ENCODE measurements at regions not wholly inside any gene's neighbourhood (a gene's known extent, or its start where the extent isn't known, plus 50 kb on each side); places are given as distances from the start of the nearest gene placed in this dataset.

DNA sequence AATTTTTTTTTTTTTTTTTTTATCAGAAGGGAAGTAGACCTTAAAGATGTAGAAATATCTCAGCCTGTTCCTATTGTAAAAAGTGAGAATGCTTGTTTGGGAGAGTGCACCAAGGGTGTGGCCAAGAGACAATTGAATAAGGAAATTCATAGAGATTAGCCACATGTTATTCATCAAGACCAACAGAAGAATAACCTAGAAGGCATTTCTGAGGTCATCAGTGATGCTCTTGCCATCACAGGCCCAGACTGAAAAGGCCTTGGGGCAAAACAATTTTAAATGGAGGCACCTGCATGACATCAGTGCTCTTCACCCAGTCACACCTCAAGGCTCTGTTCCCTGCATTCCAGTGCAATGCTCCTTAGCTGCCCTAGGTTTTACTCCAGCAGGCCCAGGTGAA is 2043.3 kb upstream of the PIK3C3 start:
- Histone ChIP-seq H3K9me3 (no peaks in the 10 kb centered on the region), H3K4me1 (no peaks in the 10 kb centered on the region), H3K27ac (no peak overlapping the region), H3K4me3 (no peak overlapping the region), H3K27me3 (no peaks in the 10 kb centered on the region), H3K36me3 (no peaks in the 10 kb centered on the region)
- DNase-seq (ENCODE audit: low spot score in 2 of 2): no peak
- intact Hi-C loops (cut with DNase I; ENCODE audit: low total_unique reads): no loop called here
- TF ChIP-seq POLR2AphosphoS5 (IDR thresholded peaks at IDR 0.05) (no peak), POLR2A (IDR thresholded peaks at IDR 0.05) (no peak), CTCF (IDR thresholded peaks at IDR 0.05) (no peak)

DNA sequence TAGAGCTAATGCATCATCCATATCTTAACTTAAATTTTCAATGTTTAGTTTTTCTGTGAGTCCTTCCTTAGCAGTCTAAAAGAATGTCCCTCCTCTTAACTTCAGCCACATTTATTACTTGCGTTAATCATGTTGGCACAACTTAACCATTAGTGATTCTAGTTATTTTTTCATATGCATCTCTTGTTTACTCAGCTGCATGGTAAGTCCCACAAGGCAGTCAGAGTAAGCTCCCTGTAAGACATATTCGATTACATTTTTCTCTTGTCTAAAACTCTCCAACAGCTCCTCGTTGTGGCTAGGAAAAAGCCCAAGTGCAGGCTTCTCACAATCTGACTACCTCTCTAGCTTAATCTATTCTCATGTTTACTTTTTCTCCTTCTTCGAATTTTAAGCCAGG is 2045.3 kb upstream of the PIK3C3 start:
- DNase-seq (ENCODE audit: low spot score in 2 of 2): no peak

GRCh38 chr18:39886136-39886535 is 2068.9 kb upstream of the PIK3C3 start:
- intact Hi-C loops (cut with DNase I; ENCODE audit: low total_unique reads): no loop called here
- no peaks in the 10 kb centered on the region for H3K36me3 ChIP-seq
- H3K27ac ChIP-seq: no peak overlapping the region
- no peak for TF ChIP-seq POLR2AphosphoS5 (IDR thresholded peaks at IDR 0.05)
- TF ChIP-seq POLR2A (IDR thresholded peaks at IDR 0.05): no peak
- TF ChIP-seq CTCF (IDR thresholded peaks at IDR 0.05): no peak
- no peaks in the 10 kb centered on the region for H3K27me3 ChIP-seq
- no peaks in the 10 kb centered on the region for H3K9me3 ChIP-seq
- no peaks in the 10 kb centered on the region for H3K4me1 ChIP-seq
- no peak overlapping the region for H3K4me3 ChIP-seq
- no peak for DNase-seq (ENCODE audit: low spot score in 2 of 2)

More for the DNA sequence above, 2045.3 kb upstream of the PIK3C3 start:
- Histone ChIP-seq H3K9me3 (no peaks in the 10 kb centered on the region), H3K4me3 (no peak overlapping the region), H3K36me3 (no peaks in the 10 kb centered on the region), H3K4me1 (no peaks in the 10 kb centered on the region), H3K27ac (no peak overlapping the region), H3K27me3 (no peaks in the 10 kb centered on the region)
- intact Hi-C loops (cut with DNase I; ENCODE audit: low total_unique reads): loop anchor here (10.0 kb wide), 1 partner anchor 75 kb away; no protein-coding TSS in a partner anchor
- TF ChIP-seq CTCF (IDR thresholded peaks at IDR 0.05): no peak
- no peak for TF ChIP-seq POLR2AphosphoS5 (IDR thresholded peaks at IDR 0.05)
- no peak for TF ChIP-seq POLR2A (IDR thresholded peaks at IDR 0.05)

DNA sequence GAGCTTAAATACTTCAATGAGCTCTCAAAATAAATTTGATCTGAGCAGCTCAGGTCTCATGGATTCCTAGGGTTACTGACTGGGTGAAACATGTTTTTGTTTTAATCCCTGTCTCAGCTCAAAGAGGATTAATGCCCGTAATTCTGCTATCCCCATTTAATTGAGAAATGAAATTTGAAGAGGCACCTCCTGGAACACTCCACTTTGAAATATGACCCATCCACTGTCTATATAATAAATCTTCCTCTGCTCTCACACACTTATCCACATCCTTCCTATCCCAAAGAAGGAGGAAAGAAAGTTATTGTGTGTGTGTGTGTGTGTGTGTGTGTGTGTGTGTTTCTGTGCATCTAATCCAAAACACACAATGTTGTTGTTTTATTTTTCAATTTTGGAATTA is 2082.4 kb upstream of the PIK3C3 start:
- Histone ChIP-seq H3K36me3 (no peaks in the 10 kb centered on the region), H3K27me3 (no peaks in the 10 kb centered on the region), H3K4me3 (no peak overlapping the region), H3K27ac (no peak overlapping the region), H3K9me3 (no peaks in the 10 kb centered on the region), H3K4me1 (no peaks in the 10 kb centered on the region)
- intact Hi-C loops (cut with DNase I; ENCODE audit: low total_unique reads): no loop called here
- TF ChIP-seq POLR2A (IDR thresholded peaks at IDR 0.05) (no peak), CTCF (IDR thresholded peaks at IDR 0.05) (no peak), POLR2AphosphoS5 (IDR thresholded peaks at IDR 0.05) (no peak)
- DNase-seq (ENCODE audit: low spot score in 2 of 2): no peak

GRCh38 chr18:39871961-39872360 is 2083.1 kb upstream of the PIK3C3 start:
- TF ChIP-seq POLR2AphosphoS5 (IDR thresholded peaks at IDR 0.05) (no peak), POLR2A (IDR thresholded peaks at IDR 0.05) (no peak), CTCF (IDR thresholded peaks at IDR 0.05) (no peak)
- Histone ChIP-seq H3K4me1 (no peaks in the 10 kb centered on the region), H3K36me3 (no peaks in the 10 kb centered on the region), H3K4me3 (no peak overlapping the region), H3K27me3 (no peaks in the 10 kb centered on the region), H3K9me3 (no peaks in the 10 kb centered on the region), H3K27ac (no peak overlapping the region)
- intact Hi-C loops (cut with DNase I; ENCODE audit: low total_unique reads): no loop called here
- no peak for DNase-seq (ENCODE audit: low spot score in 2 of 2)
